ENCODE measurements at regions not wholly inside any gene's neighbourhood (a gene's known extent, or its start where the extent isn't known, plus 50 kb on each side); places are given as distances from the start of the nearest gene placed in this dataset.
"Not testable (repeated sequence)": the region's sequence is repeated elsewhere in the genome, so short reads cannot be mapped to it uniquely, and the experiment has no call there.

GRCh38 chr1:30374400-30375070 lies 348.9 kb downstream of the MATN1 start:
- DNase-seq: no peak

GRCh38 chr1:30373471-30374399 lies 349.6 kb downstream of the MATN1 start:
- no peak for DNase-seq

GRCh38 chr1:30372792-30373433 lies 350.5 kb downstream of the MATN1 start:
- DNase-seq: no peak

DNA sequence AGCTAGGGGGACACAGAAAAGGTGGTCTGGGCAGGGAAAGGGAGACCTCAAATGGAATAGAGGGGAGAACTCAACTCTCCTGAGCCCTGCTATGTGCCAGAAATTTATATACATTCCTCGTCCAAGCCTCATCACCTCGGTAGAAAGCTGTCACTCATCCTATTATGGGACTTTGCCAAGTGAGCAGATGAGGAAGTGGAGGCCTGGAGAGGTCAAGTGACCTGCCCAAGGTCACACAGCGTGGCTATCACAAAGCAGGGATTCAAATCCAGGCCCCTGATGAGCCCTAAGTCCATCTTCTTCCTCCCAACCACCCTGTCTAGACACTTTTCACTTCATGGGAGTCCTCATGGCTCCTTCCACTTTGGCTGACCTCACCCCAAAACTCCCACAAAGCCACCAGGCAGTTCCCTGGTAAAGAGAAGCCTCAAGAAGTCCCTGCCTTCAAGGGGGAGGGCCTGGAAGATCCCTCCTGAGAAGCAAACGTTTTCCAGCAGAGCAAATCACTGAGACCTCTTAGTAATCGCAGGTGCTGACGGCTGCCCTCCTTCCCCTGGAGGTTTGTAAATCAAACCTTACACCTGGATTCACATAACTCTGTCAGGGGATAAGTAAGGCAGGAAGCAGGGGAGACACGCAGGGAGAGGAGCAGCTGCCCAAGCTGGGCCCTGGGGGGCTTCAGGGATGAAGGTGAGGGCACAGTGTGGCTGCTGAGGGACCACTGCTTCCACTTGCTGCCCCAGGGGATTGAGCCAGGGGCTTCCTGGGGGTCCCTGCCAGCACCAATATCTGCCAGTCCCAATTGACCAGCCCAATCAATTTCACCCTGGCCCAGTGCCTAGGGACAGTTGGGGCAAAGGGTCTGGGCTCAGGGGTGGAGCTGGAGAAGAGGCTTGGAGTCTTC lies 351.2 kb downstream of the MATN1 start:
- DNase-seq: no peak

GRCh38 chr1:30371179-30371788 lies 352.1 kb downstream of the MATN1 start:
- no peak for DNase-seq

GRCh38 chr1:30368651-30369240 lies 354.6 kb downstream of the MATN1 start:
- DNase-seq: no peak

DNA sequence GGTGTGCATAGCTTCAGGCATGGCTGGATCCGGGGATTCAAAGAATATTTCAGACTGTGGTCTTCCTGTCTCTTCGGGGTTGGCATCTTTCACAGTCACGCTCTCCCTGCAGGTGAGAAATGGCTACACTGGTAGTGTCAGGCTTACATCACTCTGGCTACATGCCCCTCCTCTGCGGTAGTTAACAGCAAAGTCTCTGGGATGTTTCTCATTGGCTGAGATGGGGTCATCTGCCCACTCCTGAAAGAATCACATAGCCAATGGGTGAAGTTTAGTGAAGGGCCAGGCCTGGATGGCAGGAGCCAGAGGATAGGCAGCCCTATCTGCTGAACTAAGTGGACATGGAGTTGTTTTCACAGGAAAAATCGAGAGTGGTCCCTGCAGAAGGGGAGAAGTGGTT lies 356.5 kb downstream of the MATN1 start:
- no peak for DNase-seq

- DNase-seq: no peak
These were observed 357.2 kb downstream of the MATN1 start for GRCh38 chr1:30366199-30366598.

DNA sequence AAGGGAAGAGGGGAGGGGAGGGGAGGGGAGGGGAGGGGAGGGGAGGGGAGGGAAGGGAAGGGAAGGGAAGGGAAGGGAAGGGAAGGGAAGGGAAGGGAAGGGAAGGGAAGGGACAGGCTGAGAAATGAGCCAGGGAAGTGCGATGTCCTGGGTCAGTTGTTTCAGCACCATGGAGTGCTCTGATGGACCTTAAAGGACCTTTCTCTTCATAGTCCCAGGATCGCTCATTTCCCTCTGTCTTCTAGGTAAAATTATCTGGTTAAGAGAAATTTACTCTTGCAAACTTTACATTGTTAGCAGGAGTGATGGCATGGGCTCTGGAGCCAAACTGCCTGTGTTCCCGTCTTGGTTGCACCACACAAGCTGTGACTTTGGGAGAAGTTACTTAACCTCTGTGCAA lies 357.8 kb downstream of the MATN1 start:
- no peak for DNase-seq

GRCh38 chr1:30363031-30363430 lies 360.4 kb downstream of the MATN1 start:
- DNase-seq: no peak

DNA sequence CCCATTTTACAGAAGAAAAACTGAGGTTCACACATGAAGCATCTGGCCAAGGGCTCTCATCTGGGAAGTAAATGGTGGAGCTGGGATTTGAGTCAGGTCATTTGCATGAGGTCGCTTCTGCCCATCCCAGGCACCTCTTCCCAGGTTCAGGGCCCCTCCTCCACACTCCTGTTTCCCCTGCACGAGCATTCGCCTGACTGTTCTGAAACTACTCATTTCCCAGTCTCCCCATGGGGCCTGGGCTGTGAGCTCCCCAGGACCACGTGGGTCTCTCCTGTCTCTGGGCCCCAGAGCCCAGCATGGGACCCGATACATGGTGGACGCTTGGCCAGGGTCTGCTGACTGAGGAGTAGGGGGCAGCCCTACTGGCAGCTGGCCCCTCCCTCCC lies 360.8 kb downstream of the MATN1 start:
- no peak for DNase-seq

DNA sequence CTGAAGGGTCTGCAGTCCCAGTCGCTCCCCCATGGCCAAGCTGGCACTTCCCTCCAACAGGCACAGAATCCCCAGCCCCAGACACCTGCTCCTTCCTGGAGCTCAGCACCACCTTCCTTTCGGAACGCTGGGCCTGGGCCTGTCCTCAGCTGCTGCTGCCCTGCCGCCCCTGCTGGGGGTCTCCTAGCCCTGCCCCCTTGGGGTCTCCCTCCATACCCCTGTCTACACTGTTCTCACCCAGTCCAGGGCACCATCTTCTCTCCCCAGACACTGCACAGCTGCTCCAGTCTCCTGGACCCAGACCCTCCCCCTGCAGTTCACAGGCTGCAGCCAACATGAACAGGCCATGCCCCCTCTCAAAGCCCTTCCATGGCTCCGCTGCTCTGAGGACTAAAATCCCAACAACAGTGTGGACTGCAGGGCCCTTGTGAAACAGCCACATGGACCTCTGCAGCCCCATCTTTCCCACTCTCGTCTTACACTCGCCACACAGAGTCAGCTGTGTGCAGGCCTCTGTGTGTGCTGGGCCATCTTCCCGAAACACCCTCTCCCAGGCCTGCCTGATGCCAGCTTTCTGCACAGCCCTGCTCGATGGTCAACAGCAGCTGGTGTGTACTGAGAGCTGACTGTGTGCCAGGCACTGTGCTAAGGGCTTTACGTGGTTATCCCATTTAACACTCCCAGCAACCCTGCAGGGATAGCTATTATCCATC lies 361.3 kb downstream of the MATN1 start:
- DNase-seq: not testable (repeated sequence)

DNA sequence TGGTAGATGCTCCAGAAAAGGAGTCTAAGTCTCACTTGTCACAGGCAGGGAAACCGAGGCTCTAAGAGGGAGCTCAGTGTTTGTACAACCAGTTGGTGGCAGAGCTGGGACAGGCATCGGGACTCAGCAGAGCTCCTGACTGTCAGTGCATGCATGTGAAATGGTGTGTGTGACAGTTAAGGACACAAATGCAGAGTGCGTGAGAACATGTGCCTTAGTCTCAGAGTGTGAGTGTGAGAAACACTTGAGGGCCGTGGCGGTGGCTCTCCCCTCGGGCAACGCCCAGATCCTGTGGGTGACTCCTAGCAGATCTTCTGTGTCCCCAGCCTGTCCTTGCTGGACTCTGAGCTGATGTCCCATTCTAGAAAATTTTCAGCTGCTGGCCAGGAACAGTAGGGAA lies 362.6 kb downstream of the MATN1 start:
- no peak for DNase-seq

DNA sequence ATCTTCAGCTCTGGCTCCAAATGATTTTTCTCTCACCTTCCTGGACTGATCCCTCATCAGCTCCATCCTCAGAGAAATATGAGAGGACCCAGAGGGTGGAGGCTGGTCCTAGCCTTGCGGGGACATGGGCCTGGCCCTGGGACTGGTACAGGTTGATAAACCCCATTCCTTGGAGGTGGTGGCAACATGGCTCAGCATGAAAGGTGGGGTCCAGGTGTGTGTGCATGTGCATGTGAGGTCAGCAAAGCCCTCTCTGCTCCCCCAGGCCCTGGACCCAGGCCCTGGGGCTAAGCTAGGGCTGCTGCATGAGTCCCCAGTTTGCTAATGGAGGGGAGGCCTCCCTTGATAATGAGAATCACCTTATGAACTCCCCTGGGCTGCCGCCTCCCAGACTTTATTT lies 363.1 kb downstream of the MATN1 start:
- DNase-seq: no peak

GRCh38 chr1:30359539-30360220 lies 363.7 kb downstream of the MATN1 start:
- DNase-seq: no peak

- no peak for DNase-seq
These were observed 364.9 kb downstream of the MATN1 start for GRCh38 chr1:30358500-30358899.

DNA sequence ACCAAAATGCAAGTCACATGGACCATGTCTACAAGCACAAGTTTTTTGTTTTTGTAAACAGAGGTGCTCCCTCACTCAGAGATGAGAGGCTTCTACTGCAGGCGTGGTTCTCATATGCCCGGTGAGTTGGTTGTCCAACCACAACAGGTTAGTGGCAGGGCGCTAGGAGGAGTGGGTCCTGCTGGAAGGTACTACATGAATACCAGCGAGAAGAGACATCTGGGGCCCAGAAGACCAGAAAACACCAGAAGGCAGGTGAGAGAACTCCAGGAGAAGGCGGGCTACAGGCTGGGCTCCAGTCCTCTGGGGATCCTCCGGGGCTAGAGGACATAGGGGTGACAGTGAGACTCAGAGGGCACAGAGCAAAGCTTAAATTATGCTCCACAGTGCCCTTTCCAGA lies 366.5 kb downstream of the MATN1 start:
- DNase-seq: no peak

- no peak for DNase-seq
These were observed 369.0 kb downstream of the MATN1 start for GRCh38 chr1:30354410-30354809.

DNA sequence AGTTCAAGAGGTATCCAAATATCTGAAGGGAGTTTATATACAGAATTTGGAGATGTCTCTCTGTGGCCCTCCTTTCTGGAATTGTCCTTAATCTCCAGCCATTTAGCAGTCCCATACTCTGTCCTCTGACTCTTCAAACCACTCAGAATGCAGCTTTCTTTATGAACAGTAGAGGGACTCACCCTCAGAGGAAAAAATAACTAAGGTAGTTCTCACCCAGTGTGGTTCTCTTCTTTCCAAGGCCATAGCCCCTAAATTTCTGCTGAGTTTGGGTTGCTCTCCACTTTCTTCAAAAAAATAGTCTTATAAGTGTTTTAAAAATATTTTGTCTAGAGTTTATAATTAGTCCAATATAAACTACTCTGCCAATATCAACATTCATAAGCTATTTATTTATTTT lies 369.7 kb downstream of the MATN1 start:
- DNase-seq: no peak

GRCh38 chr1:30348147-30348546 lies 375.2 kb downstream of the MATN1 start:
- DNase-seq: no peak
